NCI-H345 treated with DMSO at 0.1 percent for 48 hours (cell line): ENCODE measurements at regions not wholly inside any gene's neighbourhood (a gene's known extent, or its start where the extent isn't known, plus 50 kb on each side); places are given as distances from the start of the nearest gene placed in this dataset.

Source experiments
- DNase-seq: peaks from one replicate; lab custom pipeline; 2025; ENCODE audit not compliant: unreplicated experiment; lab: John Stamatoyannopoulos, UW

DNA sequence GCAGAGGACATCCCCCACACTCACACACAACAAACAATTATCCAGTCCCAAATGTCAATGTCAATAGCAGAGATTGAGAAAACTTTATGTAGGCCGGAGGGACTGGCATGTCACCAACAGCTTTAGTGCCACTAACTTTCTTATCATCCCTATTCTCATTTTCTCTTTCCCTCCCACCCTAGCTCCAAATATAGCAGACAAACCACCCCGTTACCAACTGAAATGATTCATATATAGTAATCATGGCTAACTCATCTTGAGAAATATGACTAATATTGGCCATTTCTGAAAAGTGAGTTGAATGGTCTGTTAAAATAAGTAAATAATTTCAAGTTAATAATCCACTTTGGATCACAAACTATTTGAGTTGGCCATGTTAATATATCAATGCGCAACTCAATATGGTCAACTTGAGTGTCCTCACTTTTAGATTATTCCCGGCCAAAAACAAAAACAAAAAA is 242.1 kb upstream of the RND3 start:
- DNase-seq: no peak

DNA sequence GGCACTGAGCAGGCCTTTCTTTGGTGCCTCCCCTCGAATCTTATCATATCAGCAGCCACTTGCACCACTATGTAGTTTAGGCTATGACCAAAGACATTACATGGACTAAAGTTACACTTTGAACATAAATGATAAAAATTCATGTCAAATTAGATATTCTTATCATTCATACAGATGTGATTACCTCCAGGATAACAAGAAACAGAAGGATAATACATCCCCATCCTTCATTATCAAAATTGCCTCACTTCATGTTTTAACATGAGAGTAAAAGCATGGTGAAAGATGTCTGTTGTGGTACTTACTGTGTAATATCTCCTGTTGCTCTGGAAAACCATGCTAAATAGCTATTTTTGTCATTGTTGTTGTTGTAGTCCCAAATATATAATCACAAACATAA is 230.8 kb upstream of the RND3 start:
- no peak for DNase-seq

DNA sequence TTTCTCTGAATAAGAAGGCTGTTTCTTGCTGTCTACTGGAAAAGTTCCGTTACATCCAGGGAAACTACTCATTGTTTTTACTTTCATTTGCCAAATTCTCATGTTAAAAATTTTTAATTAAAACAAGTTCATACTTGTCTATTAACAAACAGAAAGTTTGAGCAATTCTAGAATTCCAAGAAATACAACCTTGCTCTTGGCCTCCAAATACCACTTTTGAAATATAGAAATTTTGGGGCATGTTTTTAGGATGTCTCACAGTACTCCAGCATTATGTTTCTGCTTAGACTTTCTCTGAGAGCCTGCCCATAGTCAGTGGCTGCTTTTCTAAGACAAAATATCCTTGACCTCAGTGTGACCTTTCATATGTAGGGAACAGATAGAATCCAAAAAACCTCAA is 228.7 kb upstream of the RND3 start:
- DNase-seq: no peak

DNA sequence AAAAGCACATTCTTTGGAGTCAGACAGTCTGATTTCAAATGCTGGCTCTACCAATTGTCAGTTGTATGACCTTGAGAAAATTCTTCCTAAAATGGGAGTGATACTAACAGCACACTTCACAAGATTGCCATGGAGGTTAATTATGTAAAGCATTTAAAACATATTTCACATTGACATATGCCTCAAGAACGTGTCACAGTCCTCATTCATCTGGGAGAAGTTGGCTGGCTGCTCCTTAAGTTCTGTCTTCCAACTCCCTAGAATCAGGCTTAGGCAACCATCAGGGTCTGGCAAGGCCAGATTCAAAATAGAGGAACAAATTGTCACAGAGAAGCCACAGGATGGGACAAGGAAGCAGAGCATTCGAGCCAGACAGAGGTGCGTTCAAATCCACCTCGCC is 228.0 kb upstream of the RND3 start:
- no peak for DNase-seq

DNA sequence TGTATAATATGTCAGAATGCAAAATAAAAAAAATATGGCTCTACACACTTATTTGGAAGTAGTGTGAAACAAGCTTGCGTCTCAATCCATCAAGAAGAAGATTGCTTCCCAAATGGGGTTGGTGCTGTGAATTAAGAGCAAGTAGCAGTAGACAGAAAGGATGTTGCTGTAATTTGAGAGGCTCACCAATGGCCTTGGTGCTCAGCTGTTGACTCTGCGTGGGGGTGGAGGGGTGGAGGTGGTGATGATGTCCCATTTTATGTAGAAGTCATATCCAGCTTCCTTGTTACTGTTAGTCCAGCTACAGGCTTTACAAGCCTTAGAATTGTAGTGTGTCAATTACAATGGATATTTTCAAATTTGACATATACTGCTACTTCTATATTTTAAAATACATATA is 223.4 kb upstream of the RND3 start:
- no peak for DNase-seq

DNA sequence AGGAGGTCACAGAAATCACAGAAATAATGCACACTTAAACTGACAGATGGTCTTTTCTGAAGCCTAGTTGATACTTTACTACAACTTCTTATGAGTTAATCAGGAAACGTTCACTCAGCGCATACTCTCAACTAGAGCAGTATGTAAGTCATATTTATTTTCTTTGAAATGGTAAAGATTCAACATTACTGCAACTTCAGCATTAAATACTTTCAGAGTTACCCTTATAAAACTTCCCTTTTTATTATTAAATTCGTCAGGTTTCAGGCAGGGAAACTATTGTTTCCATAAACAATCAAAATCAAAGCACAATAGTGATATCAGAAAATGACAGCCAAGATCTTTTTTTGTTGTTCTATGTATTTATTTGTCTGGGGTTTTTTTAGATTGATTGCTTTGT is 222.6 kb upstream of the RND3 start:
- DNase-seq: no peak

DNA sequence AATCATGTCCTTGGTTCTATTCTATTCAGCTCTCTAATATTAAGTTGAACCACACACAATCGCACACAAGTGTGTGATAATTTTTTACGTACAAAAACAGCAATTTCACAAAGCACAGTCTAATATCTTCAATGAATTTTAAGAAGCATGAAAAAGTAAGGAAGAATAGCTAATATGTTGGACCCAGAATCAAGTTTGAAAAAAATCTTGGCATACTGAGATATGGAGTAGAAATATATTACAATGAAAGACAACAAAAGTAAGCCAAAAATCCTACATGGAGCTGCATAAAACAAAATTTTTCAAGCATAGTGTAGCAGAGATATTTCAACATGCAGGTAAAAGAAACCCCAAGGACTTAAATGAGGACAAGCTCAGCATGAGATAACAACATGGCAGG is 219.1 kb upstream of the RND3 start:
- no peak for DNase-seq

DNA sequence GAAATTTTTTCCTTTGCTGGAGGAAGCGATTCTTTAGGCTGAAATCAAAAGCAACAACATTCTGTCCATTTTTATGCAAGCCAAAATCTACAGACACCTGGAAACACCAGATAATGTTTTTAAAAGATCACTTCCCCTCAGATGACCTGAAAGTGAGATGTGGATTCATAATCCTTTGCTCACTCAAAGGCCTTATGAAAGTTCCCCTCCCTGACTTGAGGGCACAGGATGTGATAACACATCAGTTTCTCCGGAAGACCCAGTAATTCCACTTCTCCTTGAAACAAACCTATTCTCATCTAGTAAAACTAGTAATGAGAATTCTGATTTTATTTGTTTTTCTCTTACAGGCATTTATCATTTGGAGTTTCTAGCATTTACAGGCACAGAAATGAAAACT is 218.3 kb upstream of the RND3 start:
- no peak for DNase-seq

DNA sequence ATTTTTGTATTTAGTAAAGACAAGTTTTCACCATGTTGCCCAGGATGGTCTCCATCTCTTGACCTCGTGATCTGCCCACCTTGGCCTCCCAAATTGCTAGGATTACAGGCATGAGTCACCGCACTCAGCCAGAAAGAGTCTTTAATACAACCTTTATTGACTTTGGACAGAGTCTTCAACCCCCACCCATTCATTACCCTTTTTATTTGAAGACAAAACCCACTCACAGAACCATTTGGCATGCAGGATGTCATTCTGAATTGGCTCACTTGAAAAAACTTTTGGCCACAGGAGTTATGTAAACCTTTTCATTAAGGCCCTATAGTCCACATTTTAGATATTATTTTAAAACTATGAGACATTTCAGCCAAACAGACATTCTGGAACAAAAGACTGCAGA is 217.9 kb upstream of the RND3 start:
- DNase-seq: no peak

DNA sequence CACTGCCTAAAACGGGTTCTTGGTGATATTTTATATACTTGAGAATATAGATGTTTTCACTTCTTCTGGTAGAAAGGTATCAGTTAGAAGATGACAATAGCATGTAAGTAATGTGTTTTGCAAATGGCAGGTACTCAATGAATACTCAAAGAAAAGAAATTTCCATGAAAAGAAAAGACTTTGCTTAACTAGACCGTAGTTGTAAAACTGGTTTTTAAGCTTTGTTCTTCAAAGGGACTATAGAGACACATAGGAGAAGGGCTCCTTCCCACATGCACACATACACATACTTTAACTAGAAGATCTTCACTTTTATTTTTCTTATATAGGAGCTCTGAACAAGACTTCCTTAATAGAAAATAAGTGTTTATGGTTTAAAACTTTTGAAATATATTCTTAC is 215.3 kb upstream of the RND3 start:
- no peak for DNase-seq

DNA sequence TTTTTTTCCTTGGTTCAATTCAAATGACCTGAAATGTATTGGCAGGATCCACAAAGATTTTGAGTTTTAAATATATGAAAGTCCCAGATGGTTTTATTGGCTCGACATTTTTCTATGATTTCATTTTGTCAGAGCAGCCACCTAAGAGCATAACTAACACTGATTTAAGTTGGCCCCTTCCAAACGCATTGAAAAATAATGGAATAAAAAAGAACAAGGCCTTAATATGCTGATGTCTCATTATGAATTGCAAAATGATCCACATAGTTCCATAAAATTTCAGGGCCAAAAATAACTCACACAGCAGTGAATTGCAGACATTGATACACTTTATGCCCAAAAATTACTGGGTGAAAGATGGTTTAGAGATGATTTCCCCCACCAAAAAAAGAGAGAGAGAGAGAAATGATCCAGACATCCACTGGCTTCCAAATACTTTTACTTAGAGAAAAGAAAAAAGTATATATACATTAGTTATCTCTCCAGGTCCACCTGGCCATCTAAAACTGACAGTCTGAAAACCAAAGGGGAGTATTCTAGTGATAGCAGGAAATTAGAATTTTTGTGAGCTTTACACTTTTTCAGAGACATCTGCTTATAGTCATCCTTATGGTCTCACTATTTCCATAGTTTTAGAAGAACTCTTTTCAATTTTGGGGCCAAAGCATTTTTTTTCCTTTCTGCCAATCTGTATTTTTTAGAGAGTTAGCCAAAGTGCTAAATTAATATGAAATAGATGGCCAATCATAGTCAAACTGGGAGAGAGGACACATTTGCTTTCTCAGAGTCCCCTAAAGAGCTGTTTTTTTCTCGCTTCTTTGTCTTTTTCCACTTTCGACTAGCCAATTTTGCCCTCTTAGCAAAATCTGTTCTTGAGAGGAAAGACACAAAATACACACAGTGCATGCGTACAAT is 213.5 kb upstream of the RND3 start:
- no peak for DNase-seq

DNA sequence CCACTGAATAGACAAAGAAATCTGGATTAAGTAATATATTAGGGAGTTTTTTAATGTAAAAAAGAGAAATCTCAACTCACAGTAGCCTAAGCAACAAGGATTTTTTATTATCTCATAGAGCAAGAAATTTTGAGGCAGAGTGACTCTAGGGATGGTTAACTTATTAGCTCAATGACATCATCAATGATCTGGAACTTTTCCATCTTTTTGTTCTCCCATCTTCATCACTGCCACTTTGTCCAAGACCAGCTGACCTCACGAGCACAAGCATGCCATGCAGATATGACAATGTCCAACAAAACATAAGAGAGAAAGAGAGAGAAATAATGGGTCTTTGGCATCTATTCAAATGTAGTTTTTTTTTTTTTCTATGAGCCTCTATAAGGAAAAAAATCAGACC is 211.8 kb upstream of the RND3 start:
- no peak for DNase-seq

DNA sequence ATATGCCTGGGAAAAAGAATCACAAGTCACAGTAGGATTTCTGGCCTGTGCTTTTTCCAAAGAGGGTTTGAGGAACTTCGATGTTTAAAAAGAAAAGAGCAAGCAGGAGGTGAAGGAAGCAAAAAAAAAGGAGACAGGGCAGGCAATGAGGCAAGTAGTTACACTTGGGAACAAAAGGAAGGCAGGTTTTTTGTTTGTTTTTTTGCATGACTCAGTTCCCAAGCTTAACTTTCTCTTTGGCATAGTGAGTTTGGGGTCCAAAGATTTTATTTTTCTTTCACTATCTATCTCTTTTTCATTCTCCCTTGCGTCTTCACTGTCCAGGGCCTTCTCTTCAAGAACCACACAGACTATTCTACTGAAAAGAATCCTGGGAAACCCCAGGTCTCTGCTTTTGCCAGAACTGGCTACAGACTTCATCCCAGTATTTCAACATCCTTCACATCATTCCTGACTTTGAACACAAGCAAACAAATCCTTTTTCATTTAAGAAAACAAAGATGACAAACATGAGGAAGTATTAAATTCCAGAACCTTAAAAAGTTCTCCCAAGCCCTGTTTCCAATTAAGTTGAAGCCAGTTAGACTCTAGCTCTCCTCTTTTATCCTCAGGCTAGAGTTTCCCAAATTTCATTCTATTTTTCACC is 210.7 kb upstream of the RND3 start:
- DNase-seq: no peak

DNA sequence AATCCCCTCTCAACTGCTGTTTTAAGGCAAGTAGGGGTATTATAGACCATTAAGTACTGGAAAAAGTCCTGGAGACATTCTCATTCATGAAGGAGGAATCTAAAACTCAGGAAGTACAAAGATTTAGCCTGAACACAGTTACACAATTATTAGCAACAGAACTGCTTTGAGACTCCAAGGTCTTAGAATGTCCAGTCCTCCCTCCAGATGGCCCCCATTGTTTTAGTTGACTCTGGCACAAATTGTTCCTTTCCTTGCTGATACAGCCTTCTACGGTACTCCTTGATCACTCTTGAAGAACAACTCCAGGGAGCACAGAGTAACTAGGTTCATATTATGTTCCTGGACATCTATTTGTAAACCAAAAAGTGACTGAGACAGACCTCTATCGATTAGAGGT is 210.1 kb upstream of the RND3 start:
- no peak for DNase-seq

DNA sequence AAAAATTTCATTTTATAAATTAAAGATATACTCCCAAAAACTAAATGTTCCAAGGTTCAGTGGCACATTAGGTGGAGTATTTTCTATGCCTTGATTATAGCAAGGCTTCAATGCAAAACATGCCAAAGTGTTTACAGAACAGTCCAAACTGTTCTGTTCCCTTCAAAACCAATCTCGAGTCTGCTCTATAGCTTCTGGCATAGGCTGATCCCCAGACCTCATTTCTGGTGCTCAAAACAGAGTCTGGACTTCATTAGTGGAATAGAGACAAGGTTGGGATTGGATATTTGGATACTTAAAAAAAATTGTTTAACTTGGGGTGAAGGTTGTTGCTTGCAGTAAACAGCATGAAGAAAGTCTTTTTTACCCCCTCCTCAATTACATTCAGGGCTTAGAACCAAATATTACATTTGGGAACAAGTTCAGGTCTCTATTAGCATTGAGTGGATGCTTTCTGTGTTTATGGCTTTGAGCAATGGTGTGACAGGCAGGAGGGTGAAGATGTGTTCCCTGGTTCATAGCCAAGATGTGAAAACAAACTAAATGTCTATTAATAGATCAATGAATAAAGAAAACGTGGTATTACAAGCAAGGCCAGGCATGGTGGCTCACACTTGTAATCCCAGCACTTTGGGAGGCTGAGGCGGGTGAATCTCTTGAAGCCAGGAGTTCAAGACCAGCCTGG is 208.1 kb upstream of the RND3 start:
- no peak for DNase-seq

DNA sequence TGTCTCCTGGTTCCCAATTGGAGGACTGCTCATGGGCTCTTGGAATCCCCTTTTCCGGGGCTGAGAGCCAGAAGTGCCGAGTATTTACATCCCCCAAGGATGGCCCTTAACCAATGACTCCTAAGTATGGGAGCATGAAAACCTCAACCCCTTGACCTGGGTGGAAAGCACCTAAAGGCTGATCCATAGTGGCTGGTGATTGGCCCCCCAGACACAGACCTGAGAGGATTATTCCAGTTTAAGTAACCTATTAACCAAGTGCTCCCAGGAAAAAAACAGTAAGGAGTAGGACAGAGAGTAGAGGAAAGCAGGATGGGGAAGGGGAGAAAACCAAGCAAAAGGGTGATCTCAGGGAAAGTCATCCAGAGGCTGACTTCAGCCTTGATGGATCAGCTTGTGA is 206.1 kb upstream of the RND3 start:
- no peak for DNase-seq

DNA sequence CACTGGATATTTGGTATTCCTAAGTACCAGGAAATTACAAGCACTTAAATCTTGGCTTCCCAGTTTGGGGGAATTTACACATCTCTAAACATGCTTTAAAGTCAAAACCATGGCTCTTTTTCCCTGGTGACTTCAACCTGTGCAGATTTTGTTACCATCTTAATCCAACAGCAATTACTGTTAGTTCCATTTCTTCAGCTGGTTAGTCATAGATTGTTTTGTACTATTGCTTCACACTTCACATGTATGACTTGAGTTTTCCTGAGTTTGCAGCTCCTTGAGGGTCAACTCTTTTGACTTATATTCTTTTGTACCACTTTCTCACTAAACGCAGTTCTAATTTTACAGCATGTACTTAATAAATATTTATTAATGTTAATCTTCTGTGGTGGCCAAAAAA is 203.4 kb upstream of the RND3 start:
- no peak for DNase-seq

DNA sequence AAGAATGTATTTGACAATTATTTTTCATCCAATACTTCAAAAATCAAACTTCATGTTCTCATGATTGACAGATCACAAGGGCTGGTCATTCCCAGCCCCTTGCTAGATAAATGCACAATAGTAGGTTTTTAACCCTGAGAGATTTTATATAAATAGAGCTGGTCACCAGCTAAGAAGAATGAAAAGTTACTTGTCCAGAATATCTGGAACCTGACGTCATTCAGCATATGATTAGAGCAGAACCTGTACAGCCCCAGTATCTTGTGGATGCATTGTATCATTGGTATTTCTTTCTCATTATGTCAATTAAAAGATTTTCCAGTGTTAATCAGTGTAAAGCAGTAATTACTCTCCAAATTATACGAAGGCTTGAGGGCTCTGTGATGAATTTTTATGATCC is 202.8 kb upstream of the RND3 start:
- DNase-seq: no peak

DNA sequence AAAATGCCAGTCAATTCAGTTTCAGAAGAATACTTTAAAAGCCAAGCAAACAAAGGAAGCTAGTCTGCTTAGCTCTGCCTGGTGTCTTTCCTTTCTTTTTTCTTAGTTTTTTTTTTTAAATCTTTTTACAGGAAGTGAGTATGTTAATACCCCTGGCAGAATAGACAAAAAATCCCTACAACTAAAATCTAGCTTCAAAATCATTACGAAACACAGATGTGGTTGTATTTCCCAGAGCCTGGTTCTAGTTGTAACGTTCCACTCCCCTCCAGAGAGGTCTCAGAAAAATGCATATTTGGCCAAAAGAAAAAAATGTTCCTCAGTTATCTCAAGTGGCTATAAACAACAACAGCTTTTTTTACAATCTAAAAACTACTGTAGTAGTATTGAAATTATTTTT is 202.1 kb upstream of the RND3 start:
- no peak for DNase-seq

DNA sequence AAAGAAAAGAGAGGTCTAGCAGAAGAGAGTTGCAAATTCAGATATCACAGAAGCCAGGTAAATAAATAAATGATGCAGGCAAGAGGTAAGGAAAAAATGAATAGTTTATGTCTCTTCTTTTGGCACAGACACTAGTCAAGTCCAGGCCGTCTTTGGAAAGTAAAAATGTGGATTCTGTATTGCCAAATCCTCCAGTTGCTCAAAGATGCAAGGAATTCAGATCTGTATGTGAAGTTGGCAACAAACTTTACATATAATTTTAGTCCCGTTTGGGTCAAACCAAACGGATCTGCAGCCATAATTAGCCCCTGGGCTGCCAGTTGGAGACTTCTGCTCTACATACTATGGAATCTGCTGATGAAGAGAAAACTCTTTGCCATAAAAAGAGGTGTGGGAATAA is 200.5 kb upstream of the RND3 start:
- DNase-seq: no peak

DNA sequence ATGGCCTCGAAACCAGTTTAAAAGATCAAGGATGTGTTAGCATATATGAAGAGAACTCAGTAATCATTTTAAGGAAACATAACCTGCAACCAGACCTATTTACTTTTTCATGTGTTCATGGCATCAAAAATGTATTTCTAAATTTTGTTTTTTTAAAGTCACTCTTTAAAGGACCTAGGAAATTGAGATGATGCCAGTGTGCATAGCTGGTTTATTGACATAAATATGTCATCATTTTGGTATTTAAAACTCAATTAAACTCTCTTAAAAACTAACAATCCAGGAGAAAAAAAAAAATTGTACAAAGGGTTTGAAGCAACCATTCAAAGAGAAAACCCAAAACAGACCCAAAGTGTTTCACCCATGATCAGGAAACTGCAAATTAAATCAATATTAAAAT is 198.9 kb upstream of the RND3 start:
- no peak for DNase-seq
